GM04504 (cell line): ENCODE measurements at regions not wholly inside any gene's neighbourhood (a gene's known extent, or its start where the extent isn't known, plus 50 kb on each side); places are given as distances from the start of the nearest gene placed in this dataset.

Experiments used
- DNase-seq: peaks from one replicate; pipeline ENCODE4 v3.0.0-alpha.2; 2012; ENCODE audit warnings: low read depth

GRCh38 chr4:137203601-137204000 lies 328.7 kb downstream of the PCDH18 start:
- DNase-seq, result peak; percentile 38

- no peak for DNase-seq
These were observed 332.0 kb downstream of the PCDH18 start for GRCh38 chr4:137200322-137200721.

- DNase-seq, result no peak
These were observed 333.5 kb downstream of the PCDH18 start for GRCh38 chr4:137198791-137199190.

GRCh38 chr4:137194670-137195069 lies 337.6 kb downstream of the PCDH18 start:
- no peak for DNase-seq

DNA sequence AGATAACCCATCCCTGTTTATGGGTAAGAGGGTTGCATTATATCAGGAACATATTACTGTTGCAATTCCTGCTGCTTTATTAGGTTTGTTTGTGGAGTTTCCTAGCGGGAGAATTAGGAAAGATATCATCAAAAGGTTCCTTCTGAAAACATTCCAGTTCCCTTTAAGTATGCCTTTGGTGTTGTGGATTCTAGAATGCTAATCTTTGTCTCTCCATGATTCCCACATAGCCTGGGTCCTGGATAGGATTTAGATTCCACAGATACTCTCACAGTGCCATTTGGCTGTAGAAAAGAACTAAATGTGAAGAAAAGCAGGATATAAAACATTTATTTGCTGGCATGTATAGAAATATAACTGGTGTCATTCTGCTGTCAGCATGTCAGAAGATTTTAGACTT lies 338.7 kb downstream of the PCDH18 start:
- DNase-seq, result no peak

DNA sequence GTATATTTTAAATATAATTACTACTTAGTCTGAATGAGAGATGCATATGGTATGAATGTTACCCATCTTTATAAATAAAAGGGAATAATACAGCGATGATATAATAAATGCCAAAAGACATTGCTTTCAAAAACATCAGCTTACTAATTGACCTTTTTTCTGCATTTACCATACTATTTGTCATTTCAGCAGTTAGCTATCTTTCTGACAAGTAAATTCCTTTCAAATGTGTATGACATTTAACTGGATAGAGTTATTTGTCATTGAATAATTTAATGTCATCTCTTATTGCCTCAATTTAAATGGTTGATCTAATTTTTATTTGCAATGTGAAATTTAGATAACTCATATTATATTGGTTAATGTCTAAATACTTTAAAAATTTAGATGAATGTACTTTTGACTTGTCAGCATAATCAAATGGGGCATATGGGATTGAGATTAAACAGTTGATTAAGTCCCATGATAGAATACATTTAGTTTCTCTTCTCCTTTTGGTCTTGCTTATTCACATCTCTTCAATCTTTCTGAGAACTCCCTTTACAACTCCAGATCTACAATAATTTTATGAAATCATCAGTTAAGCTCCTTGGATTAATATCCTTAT lies 350.9 kb downstream of the PCDH18 start:
- no peak for DNase-seq

- DNase-seq, result no peak
These were observed 351.9 kb downstream of the PCDH18 start for GRCh38 chr4:137180349-137180748.

DNA sequence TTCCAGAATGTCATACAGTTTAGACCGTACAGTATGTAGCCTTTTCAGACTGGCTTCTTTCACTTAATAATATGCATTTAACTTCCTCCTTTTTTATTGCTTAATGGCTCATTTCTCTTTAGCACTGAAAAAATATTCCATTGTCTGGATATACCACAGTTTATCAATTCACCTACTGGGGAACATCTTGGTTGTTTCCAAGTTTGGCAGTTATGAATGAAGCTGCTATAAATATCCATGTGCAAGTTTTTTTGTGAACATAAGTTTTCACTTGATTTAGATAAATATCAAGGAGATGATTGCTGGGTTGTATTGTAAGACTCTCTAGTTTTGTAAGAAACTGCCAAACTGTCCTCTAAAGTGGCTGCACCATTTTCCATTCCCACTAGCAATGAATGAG lies 375.5 kb downstream of the PCDH18 start:
- no peak for DNase-seq

GRCh38 chr4:137156054-137156453 lies 376.2 kb downstream of the PCDH18 start:
- DNase-seq, result peak; percentile 77

GRCh38 chr4:137131201-137131600 lies 401.1 kb downstream of the PCDH18 start:
- DNase-seq, result no peak

GRCh38 chr4:137129845-137130244 lies 402.4 kb downstream of the PCDH18 start:
- no peak for DNase-seq

DNA sequence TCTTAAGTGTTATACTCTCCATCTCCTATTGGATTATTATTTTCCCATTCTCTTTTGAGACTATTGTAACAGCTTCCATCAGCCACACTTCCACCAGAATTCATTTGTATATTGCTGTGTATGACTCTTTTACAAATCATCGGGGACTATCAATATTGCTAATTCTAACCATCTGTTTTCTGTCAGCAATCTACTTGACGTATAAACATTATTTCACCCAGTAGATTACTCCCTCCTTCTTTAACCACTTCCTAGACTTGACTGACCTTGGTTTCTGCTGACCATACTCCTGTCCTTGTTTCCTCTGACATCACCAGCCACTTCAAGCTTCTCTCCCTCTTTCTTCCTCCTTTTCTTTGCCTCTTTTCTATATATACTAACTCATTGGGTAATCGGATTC lies 402.9 kb downstream of the PCDH18 start:
- peak; percentile 6 for DNase-seq

- DNase-seq, result peak; percentile 58
These were observed 407.3 kb downstream of the PCDH18 start for GRCh38 chr4:137125011-137125410.

DNA sequence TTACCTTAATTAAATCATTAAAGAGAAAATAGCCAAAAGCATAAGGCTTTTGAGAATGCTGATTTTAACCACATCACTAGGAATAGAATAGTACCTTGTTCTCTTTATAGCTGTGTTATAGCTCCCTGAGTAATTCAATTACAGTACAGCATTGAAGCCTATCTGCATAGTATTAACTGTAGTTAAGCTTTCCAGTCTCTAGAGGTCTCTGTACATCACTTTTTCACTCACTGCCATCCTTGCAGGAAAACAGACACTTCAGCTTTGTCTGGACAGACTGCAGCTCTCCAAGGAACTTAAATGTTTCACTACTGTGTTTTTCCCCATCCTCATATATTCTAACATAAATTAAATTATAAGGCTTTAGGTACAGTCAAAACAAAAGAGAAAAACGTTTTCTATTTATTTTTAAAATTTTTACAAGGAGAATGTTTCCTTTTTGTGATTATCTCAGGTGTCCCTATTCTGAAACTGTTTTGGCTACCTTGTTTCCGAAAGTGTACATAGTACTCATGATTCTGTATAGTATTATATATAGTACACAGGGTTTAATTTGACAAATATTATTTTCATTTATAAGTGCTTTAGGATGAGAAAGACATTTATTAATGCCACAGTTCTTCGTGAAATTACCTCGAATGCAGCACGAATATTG lies 407.9 kb downstream of the PCDH18 start:
- DNase-seq, result peak; percentile 58

DNA sequence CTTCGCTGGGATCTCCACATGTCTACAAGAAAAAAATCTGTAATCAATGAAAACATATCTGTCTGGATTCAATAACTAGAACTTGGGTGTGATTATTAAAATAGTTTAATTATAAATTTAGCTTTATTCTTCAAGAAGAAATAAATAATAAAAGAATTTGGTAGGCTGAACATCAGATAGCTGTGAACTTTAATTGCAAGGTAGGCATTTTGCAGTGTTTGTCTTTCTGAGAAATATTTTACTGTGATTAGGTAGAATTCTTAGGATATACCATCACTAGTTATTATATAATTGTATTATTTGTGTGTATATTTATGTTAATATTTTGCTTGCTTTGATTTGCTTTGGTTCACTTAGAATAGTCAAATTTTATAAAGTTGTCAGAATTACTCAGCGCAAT lies 409.4 kb downstream of the PCDH18 start:
- no peak for DNase-seq

GRCh38 chr4:137116144-137116543 lies 416.1 kb downstream of the PCDH18 start:
- no peak for DNase-seq

- no peak for DNase-seq
These were observed 425.6 kb downstream of the PCDH18 start for GRCh38 chr4:137106733-137107132.

- no peak for DNase-seq
These were observed 426.0 kb downstream of the PCDH18 start for GRCh38 chr4:137106287-137106686.

DNA sequence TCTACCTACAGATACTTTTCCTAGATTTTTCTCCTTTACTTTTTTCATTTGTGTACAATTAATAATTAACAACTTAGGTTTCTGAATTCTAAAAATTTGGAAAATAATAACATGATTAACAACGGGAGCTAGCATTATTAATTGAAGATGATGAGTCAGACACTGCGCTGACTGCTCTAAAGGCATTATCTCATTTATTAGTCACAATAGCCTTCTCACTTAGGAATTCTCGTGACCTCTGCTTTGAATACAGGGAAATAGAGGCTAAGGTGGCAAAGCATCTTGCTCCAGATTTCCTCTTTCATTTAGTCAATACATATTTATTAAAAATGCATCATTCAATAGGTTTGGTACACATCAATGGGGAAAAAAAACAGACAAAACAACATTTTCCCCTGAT lies 441.3 kb downstream of the PCDH18 start:
- no peak for DNase-seq

- no peak for DNase-seq
These were observed 448.6 kb downstream of the PCDH18 start for GRCh38 chr4:137083571-137084135.

GRCh38 chr4:137082061-137082460 lies 450.2 kb downstream of the PCDH18 start:
- no peak for DNase-seq

GRCh38 chr4:137076908-137077307 lies 455.4 kb downstream of the PCDH18 start:
- no peak for DNase-seq

- DNase-seq, result no peak
These were observed 456.7 kb downstream of the PCDH18 start for GRCh38 chr4:137075586-137075985.

DNA sequence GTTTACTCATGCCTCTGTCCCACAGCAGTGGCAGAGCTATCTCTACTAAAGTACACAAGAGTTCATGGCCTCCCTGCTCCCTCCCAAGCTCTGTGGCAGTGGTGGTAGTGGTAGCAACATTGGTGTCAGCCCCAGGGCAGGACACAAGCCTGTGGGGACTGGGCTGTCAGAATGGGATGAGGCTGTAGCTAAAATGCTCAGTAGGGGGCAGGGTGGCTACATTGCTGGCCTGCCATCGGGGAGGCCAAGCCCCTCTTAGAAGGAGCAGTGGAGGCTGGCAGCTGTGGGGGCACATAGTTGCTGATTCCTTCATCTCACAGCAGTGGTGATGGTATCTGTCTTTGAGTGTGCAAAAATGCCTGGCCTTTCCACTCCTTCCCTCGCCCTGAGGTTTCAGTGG lies 461.7 kb downstream of the PCDH18 start:
- DNase-seq, result no peak
